PC-3 (cell line): ENCODE measurements at regions not wholly inside any gene's neighbourhood (a gene's known extent, or its start where the extent isn't known, plus 50 kb on each side); places are given as distances from the start of the nearest gene placed in this dataset.
"Not testable (repeated sequence)": the region's sequence is repeated elsewhere in the genome, so short reads cannot be mapped to it uniquely, and the experiment has no call there.

Experiments
- ATAC-seq: fragments of 200-7000 bp; cut with Tn5 transposase; 2 replicates; pipeline ENCODE4 v1.9.1; 2020; ENCODE audit warnings: mild to moderate bottlenecking, moderate library complexity
- BruUV-seq: library from RNA; stranded (reverse); fragments of 400-500 nt; replicated peaks from 2 replicates; lab custom pipeline; 2021; lab: Mats Ljungman, UMichigan
- CTCF ChIA-PET: fragments of 300-600 bp; sonication (Branson Sonifier 250); formaldehyde crosslinking; loops from one replicate; lab custom pipeline; 2022; ENCODE audit warnings: antibody characterized with exemption; lab: Charles Lee
- POLR2A ChIA-PET: fragments of 300-600 bp; sonication (Branson Sonifier 250); formaldehyde crosslinking; loops from one replicate; lab custom pipeline; 2022; ENCODE audit warnings: antibody characterized with exemption; ENCODE audit not compliant: unreplicated experiment; lab: Charles Lee
- DNase-seq: peaks from one replicate; pipeline ENCODE4 v3.0.0-alpha.2; 2015
- H2AFZ ChIP-seq: fragments of 300-600 bp; sonication (generic); 2 replicates; pipeline ENCODE4 v1.6.0; 2016; ENCODE audit warnings: antibody characterized with exemption, low read length
- H3F3A ChIP-seq: fragments of 300-600 bp; sonication (generic); one replicate; pipeline ENCODE4 v1.6.0; 2017; ENCODE audit warnings: antibody characterized with exemption, low read length, control low read depth, mild to moderate bottlenecking; ENCODE audit not compliant: unreplicated experiment
- H3K27ac ChIP-seq: fragments of 300-600 bp; sonication (generic); 2 replicates; pipeline ENCODE4 v1.5.1; 2016; ENCODE audit warnings: mild to moderate bottlenecking, low read length
- H3K27me3 ChIP-seq: fragments of 300-600 bp; sonication (generic); 2 replicates; pipeline ENCODE4 v1.6.1; 2016; ENCODE audit warnings: low read length, mixed read lengths
- H3K36me3 ChIP-seq: fragments of 300-600 bp; sonication (generic); 2 replicates; pipeline ENCODE4 v1.6.1; 2016; ENCODE audit warnings: low read depth, mixed run types, low read length, mixed read lengths
- H3K4me1 ChIP-seq: fragments of 300-600 bp; sonication (generic); 2 replicates; pipeline ENCODE4 v1.5.1; 2016; ENCODE audit warnings: low read length; ENCODE audit not compliant: insufficient read depth
- H3K4me2 ChIP-seq: fragments of 300-600 bp; sonication (generic); 2 replicates; pipeline ENCODE4 v1.6.0; 2016; ENCODE audit warnings: low read length
- H3K4me3 ChIP-seq: fragments of 300-600 bp; sonication (generic); 2 replicates; pipeline ENCODE4 v1.5.1; 2016; ENCODE audit warnings: mild to moderate bottlenecking, low read length, mixed read lengths
- H3K79me2 ChIP-seq: fragments of 300-600 bp; sonication (generic); 2 replicates; pipeline ENCODE4 v1.6.1; 2017; ENCODE audit warnings: low read length, mixed read lengths
- H3K9ac ChIP-seq: fragments of 300-600 bp; sonication (generic); 2 replicates; pipeline ENCODE4 v1.6.0; 2016; ENCODE audit warnings: mild to moderate bottlenecking, low read length
- H3K9me2 ChIP-seq: fragments of 300-600 bp; sonication (generic); replicated peaks from 2 replicates; pipeline ENCODE4 v1.6.1; 2016; ENCODE audit warnings: mixed run types, low read length, mixed read lengths
- H3K9me3 ChIP-seq: fragments of 300-600 bp; sonication (generic); 2 replicates; pipeline ENCODE4 v1.6.1; 2016; ENCODE audit warnings: low read length, mixed read lengths
- H4K20me1 ChIP-seq: fragments of 300-600 bp; sonication (generic); 2 replicates; pipeline ENCODE4 v1.6.1; 2016; ENCODE audit warnings: low read length, mixed read lengths
- CTCF ChIP-seq: fragments of 300-600 bp; sonication (generic); conservative IDR thresholded peaks from 2 replicates; pipeline ENCODE4 v1.5.1; 2017; ENCODE audit warnings: antibody characterized with exemption, low read depth, mild to moderate bottlenecking, low read length
- EZH2 ChIP-seq: fragments of 300-600 bp; sonication (generic); IDR thresholded peaks from one replicate; pipeline ENCODE4 v1.6.1; 2017; ENCODE audit warnings: antibody characterized with exemption, mild to moderate bottlenecking, low read length; ENCODE audit not compliant: unreplicated experiment
- EZH2phosphoT487 ChIP-seq: fragments of 300-600 bp; sonication (generic); IDR thresholded peaks from 2 replicates; pipeline ENCODE4 v1.6.1; 2018; ENCODE audit warnings: mild to moderate bottlenecking, antibody characterized with exemption, low read length, borderline replicate concordance
- intact Hi-C: fragments of 100-400 bp; cut with micrococcal nuclease; formaldehyde crosslinking; loops from 2 replicates; pipeline ENCODE4 v1.9.0; 2023

- no peak overlapping the region for H2AFZ ChIP-seq
- CTCF ChIA-PET, result no interaction called here
- H3K36me3 ChIP-seq, result no peaks in the 10 kb centered on the region
- H3K27ac ChIP-seq, result no peak overlapping the region
- H3K4me2 ChIP-seq, result no peak overlapping the region
- no peaks in the 10 kb centered on the region for H4K20me1 ChIP-seq
- BruUV-seq, result no TSS peak
- H3K9me3 ChIP-seq, result no peaks in the 10 kb centered on the region
- TF ChIP-seq EZH2, result no peak
- TF ChIP-seq EZH2phosphoT487, result no peak
- no peak for TF ChIP-seq CTCF
- H3K4me3 ChIP-seq, result no peak overlapping the region
- POLR2A ChIA-PET, result no interaction called here
- H3K27me3 ChIP-seq, result no peaks in the 10 kb centered on the region
- DNase-seq (no peak), ATAC-seq (no peak)
- H3K4me1 ChIP-seq, result no peaks in the 10 kb centered on the region
- H3K79me2 ChIP-seq, result no peaks in the 10 kb centered on the region
- H3K9ac ChIP-seq, result no peak overlapping the region
- H3F3A ChIP-seq, result no peaks in the 10 kb centered on the region
- H3K9me2 ChIP-seq, result no peaks in the 10 kb centered on the region
- intact Hi-C loops, result loop anchor here (10.0 kb wide), 1 partner anchor 53 kb away; no protein-coding TSS in a partner anchor
Observed at GRCh38 chr5:50318220-50318619, 122.9 kb downstream of the EMB start.

DNA sequence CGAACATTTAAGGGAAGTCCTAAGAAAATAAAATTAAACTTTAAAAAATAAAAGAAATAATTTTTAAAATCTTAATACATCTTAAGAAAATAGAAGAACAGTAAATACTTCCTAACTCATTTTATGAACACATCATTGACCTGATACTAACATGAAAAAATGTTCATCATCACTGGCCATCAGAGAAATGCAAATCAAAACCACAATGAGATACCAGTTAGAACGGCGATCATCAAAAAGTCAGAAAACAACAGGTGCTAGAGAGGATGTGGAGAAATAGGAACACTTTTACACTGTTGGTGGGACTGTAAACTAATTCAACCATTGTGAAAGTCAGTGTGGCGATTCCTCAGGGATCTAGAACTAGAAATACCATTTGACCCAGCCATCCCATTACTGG lies 134.6 kb downstream of the EMB start:
- H4K20me1 ChIP-seq, H3K4me3 ChIP-seq, H3K27me3 ChIP-seq, BruUV-seq, H3K27ac ChIP-seq, ATAC-seq, H3K36me3 ChIP-seq, POLR2A ChIA-PET, H3K9me2 ChIP-seq, H3F3A ChIP-seq, H3K9me3 ChIP-seq, H3K4me2 ChIP-seq, H3K79me2 ChIP-seq, DNase-seq, CTCF ChIA-PET, intact Hi-C loops, H2AFZ ChIP-seq, H3K9ac ChIP-seq: not testable (repeated sequence)
- peaks cover 19% of the 10 kb centered on the region for H3K4me1 ChIP-seq

- POLR2A ChIA-PET, result no interaction called here
- H3K4me2 ChIP-seq, result peak overlapping the region; percentile 72
- intact Hi-C loops, result no loop called here
Observed at GRCh38 chr5:50302815-50303490, 138.1 kb downstream of the EMB start.

More at GRCh38 chr5:50302815-50303490, 138.1 kb downstream of the EMB start:
- H3K9me3 ChIP-seq, result no peaks in the 10 kb centered on the region
- TF ChIP-seq CTCF (no peak), EZH2phosphoT487 (no peak), EZH2 (no peak)
- H4K20me1 ChIP-seq, result no peaks in the 10 kb centered on the region
- H2AFZ ChIP-seq, result no peak overlapping the region
- H3K9ac ChIP-seq, result peak overlapping the region; percentile 53
- ATAC-seq (peak; percentile 98), DNase-seq (peak; percentile 91)
- BruUV-seq, result no TSS peak
- no peaks in the 10 kb centered on the region for H3K79me2 ChIP-seq
- no peaks in the 10 kb centered on the region for H3K27me3 ChIP-seq
- CTCF ChIA-PET, result no interaction called here
- H3K4me3 ChIP-seq, result peak overlapping the region; percentile 23; the same call in 1 of the 2 replicates
- no peaks in the 10 kb centered on the region for H3K9me2 ChIP-seq
- peak overlapping the region; percentile 95 for H3K27ac ChIP-seq
- peaks cover 29% of the 10 kb centered on the region for H3K4me1 ChIP-seq
- no peaks in the 10 kb centered on the region for H3F3A ChIP-seq
- no peaks in the 10 kb centered on the region for H3K36me3 ChIP-seq
